GM11168 (cell line): ENCODE measurements at regions not wholly inside any gene's neighbourhood (a gene's known extent, or its start where the extent isn't known, plus 50 kb on each side); places are given as distances from the start of the nearest gene placed in this dataset.

Experiments used
- in situ Hi-C: fragments of 300-500 bp; cut with MboI; formaldehyde crosslinking; loops from one replicate; pipeline ENCODE4 v1.12.0; 2022; ENCODE audit warnings: low sequenced_read_pairs; ENCODE audit not compliant: unreplicated experiment

DNA sequence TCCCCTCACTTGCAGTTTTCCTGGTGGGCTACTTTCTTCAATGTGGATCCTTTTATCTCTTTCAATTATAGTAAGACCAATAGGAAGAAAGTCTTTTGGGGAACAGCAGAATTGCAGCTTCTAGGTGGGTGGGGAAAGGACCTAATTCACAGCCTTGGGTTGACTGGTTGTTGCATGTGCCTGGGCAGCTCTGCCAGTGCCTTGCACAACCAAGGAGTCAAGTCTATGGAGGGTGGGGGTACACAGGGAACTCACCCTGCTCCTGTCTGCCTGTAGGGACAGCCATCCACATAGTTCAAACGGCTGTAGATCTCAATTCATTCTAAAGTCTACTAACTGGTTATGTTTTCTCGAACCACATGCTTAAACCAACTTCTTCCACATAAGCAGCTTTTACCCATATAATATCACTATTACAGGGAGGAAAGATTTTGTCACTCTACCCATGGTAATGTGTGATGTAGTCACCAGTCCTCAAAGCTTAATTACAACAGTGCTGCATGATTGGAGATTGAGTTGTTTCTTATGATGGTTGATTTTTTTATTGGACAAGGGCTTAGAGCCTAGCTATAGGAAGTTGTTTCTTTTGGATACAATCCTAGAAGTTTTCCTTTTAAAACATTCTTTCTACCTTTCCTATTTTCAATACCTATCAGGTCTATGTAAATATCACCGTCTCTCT is 117.7 kb upstream of the FRMD6 start:
- in situ Hi-C loops, result no loop called here

DNA sequence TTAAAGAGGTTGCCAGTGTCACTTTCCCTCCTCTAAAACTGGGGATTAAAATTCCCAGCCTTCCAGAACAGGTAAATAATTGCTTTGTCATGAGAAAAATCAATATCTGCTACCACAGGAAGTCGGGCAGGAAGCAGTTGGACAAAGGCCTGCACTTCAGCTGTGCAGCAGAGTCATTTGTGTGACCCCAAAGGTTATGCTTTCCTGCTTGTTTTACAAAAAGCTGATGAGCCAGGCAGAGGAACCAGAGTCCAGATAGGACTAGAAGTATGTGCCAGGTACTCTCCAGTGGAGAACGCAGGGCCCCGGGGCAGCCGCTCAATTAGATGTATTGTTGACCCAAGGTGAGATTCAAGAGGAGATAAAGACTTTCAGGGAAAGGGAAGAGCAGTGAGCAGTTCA is 117.1 kb upstream of the FRMD6 start:
- in situ Hi-C loops, result no loop called here

GRCh38 chr14:51535443-51536044 is 116.2 kb upstream of the FRMD6 start:
- in situ Hi-C loops, result no loop called here

DNA sequence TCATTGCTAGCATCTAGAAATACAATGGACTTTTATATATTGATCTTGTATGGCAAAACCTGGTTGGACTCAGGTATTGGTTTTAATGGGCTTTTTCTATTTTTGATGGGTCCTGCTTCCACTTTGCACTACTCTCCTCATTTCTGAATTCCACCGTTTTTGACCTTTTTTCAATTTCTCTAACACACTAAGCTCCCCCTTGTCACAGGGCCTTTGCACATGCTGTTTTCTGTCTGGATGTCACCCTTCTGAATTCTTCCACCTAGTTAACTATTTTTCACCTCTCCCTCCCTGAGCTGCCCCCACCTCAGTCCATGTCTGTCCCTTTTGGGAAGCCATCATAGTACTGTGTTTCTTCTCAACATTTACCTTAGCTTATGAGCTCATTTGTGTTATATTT is 112.7 kb upstream of the FRMD6 start:
- in situ Hi-C loops, result no loop called here

DNA sequence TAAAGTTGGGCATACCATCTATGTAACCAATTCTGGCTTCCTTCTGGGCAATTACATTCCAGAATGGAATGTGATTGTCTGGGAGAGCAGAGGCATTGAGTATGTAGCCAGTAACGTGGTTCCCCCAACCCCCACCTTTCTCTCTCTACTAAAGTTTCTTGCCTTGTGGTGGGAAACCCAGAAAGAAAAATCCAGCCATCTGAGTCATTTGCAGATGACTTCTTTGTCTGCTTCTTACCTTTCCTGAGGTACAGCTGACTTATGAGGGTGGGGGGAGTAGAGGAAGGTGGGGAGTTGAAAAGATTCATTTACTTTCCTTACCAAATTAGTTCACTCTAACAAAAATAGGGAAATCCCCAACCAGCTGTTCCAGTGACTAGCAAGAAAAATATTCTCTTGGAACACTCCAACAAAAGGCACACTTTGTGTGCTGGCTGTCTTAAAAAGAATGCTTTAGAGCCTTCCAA is 112.1 kb upstream of the FRMD6 start:
- in situ Hi-C loops, result no loop called here

GRCh38 chr14:51540364-51540763 is 111.3 kb upstream of the FRMD6 start:
- in situ Hi-C loops, result no loop called here

DNA sequence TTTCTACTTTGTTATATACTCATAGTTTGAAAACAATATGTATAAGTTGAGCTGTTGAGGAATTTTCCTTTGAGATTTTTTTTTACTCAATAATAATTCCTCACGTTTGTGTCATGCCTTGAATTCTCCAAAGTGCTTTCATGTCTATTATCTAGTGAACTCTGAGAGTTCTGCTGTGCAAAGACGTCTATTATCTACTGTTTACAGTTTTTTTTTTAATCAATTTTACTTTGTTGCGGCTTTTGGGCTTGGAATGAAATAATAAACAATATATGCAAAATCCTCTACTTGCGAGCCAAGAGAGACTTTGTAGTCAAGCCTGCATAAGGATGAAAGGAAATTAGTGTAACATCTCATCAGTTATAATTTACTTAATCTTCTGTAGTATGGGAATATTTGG is 107.2 kb upstream of the FRMD6 start:
- in situ Hi-C loops, result no loop called here

DNA sequence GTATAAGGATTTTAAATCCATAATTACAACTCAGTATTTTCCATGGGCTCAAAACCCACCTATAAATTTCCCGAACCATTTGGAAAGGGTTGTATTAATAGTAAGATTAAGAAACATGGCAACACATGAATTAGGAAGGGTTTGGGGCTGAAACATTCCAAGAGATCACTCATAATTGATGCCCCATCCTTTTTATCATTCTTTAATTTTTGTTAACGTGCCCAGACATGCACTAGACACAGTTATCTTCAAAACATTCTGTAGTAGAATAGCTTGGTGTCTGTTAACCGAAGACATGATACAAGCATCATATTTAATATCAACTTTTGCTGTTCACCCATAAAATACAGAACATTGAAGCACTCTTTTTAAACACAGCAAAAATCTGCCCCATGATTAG is 106.8 kb upstream of the FRMD6 start:
- in situ Hi-C loops, result no loop called here

GRCh38 chr14:51545396-51545795 is 106.3 kb upstream of the FRMD6 start:
- in situ Hi-C loops, result no loop called here

DNA sequence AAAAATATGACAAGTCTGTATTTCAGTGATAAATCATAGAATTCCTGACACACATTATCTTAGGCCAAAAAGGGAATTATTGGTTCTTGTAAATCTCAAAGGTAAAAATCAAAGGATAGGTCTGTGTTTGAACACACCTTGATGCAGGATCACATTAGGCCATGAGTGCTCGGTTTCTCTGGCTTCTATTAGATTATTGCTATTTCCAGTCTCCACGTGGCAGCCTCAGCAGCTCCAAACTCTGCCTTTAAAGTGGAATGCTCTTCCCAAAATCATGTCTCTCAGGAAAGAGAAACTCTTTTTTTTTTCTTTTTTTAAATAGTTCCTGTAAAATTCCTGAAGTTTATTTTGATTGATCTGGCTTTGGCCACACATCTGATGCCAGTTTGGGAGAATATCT is 105.6 kb upstream of the FRMD6 start:
- in situ Hi-C loops, result no loop called here

- in situ Hi-C loops, result no loop called here
Observed at GRCh38 chr14:51546603-51547258, 105.0 kb upstream of the FRMD6 start.

GRCh38 chr14:51547260-51547659 is 104.5 kb upstream of the FRMD6 start:
- in situ Hi-C loops, result no loop called here

DNA sequence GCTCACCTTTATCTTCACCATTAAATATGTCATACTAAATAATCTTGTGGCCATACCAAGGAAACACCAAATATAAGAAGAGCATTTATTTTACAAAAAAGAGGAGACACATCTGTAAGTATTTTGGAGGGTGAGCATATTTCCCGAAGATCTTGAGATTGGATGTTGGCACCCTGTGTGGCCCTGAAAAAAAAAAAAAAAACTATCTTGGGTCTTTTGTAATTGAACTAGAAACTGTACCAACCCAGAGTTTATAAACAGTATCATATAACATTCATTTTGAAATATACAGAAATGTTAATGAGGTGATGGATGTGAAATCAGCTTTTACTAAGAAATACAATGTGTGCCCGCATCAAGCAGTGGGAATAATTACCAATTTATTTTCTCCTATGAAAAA is 104.0 kb upstream of the FRMD6 start:
- in situ Hi-C loops, result no loop called here

DNA sequence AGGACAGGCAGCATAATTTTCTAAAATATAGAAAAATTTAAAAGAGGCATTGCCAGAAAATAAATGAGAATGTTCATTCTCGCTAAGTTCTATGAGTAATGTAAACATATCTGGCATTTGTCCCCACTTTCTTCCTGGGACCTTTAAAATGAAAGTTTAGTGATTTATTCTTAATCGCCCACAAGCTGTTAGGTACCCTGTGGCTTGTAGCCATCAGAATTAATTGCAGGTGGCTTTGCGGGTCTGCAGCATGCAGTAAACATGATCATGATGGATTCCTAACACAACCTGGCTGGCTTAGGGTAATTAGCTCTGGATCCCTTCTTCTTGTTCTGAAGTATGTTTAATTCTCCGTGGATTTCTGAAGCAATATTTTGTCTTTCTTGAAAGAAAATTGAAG is 103.5 kb upstream of the FRMD6 start:
- in situ Hi-C loops, result no loop called here

DNA sequence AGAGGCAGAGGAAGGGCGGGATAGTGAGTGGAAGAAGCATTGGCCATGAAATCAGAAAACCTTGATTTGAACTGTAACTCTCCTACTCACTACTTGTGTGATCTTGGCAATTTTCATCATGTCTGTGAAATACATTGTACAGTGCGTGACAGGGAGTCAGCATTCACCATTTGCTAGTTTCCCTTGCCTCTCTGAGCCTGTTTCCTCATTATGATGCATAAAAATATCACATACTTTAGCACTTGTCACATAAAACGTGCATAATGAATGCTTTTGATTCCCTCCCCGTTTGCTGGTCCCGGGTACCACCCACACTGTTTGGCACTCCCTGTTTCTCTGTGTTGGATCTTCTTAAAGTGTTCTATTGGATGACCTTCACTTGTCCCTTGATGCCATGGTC is 101.1 kb upstream of the FRMD6 start:
- in situ Hi-C loops, result no loop called here

- in situ Hi-C loops, result no loop called here
Observed at GRCh38 chr14:51552275-51552674, 99.4 kb upstream of the FRMD6 start.

GRCh38 chr14:51552768-51553404 is 98.8 kb upstream of the FRMD6 start:
- in situ Hi-C loops, result no loop called here

DNA sequence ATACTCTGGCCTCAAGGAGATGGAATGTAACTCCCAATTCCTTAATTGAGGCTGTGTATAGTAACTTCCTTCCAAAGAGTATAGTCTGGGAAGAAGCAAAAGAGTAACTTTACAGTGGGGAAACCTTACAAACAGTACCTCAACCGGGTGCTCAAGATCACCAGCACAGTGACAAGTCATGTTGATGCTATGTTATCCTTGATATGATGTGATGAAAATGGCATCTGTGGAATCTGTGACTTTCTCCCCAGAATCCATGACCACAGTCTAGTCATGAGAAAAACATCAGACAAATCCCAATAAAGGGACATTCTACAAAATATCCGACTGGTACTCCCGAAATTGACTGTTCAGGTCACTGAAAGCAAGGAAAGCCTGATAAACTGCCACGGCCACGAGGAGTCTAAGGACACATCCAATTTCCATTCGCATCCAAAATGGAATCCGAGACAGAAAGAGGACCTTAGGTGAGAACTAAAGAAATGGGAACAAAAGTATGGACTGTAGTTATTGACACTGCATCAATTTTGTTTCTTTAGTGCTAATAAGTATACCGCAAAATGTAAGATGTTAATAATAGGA is 97.3 kb upstream of the FRMD6 start:
- in situ Hi-C loops, result no loop called here

DNA sequence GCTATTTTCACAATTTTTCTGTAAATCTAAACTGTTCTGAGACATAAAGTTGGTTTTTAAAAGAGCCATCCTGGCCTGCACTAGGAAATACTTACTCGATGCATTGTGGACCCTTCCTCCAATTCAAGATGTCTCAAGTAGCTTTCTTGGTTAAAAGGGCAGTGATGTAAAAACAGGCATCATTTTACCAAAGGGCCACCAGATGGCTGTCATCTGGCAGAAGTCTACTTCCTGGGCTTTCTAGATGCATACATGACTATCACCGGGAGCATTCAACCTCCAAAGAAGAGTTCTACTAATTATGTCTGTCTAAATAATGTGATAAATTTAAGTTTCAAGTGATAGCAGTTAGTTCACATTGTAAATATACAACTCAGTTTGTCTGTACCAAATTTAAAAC is 96.8 kb upstream of the FRMD6 start:
- in situ Hi-C loops, result no loop called here

- in situ Hi-C loops, result no loop called here
Observed at GRCh38 chr14:51561141-51561540, 90.6 kb upstream of the FRMD6 start.

GRCh38 chr14:51562816-51563215 is 88.9 kb upstream of the FRMD6 start:
- in situ Hi-C loops, result no loop called here
